UCSD-AML1 (cell line): ENCODE measurements at regions not wholly inside any gene's neighbourhood (a gene's known extent, or its start where the extent isn't known, plus 50 kb on each side); places are given as distances from the start of the nearest gene placed in this dataset.

Source experiments
- DNase-seq: peaks from one replicate; lab custom pipeline; 2025; ENCODE audit not compliant: unreplicated experiment; lab: John Stamatoyannopoulos, UW

- no peak for DNase-seq
Measured at GRCh38 chr7:50209461-50210135, 94.9 kb upstream of the IKZF1 start.

GRCh38 chr7:50208378-50208982, 96.0 kb upstream of the IKZF1 start:
- no peak for DNase-seq

GRCh38 chr7:50207686-50208255, 96.7 kb upstream of the IKZF1 start:
- DNase-seq, result no peak

GRCh38 chr7:50207251-50207564, 97.3 kb upstream of the IKZF1 start:
- DNase-seq, result no peak

GRCh38 chr7:50206453-50207250, 97.9 kb upstream of the IKZF1 start:
- peak; percentile 33 for DNase-seq

GRCh38 chr7:50205011-50205410, 99.5 kb upstream of the IKZF1 start:
- no peak for DNase-seq

GRCh38 chr7:50204581-50204980, 99.9 kb upstream of the IKZF1 start:
- no peak for DNase-seq

- DNase-seq, result no peak
Measured at GRCh38 chr7:50203521-50203920, 101.0 kb upstream of the IKZF1 start.

- no peak for DNase-seq
Measured at GRCh38 chr7:50202052-50202555, 102.4 kb upstream of the IKZF1 start.

- no peak for DNase-seq
Measured at GRCh38 chr7:50199824-50200223, 104.7 kb upstream of the IKZF1 start.

- no peak for DNase-seq
Measured at GRCh38 chr7:50197549-50197948, 104.5 kb upstream of the ZPBP start.

- no peak for DNase-seq
Measured at GRCh38 chr7:50196719-50197118, 103.7 kb upstream of the ZPBP start.

GRCh38 chr7:50190776-50191175, 97.7 kb upstream of the ZPBP start:
- DNase-seq, result no peak

GRCh38 chr7:50189371-50189770, 96.3 kb upstream of the ZPBP start:
- no peak for DNase-seq

GRCh38 chr7:50185951-50186682, 93.1 kb upstream of the ZPBP start:
- no peak for DNase-seq

GRCh38 chr7:50185208-50185607, 92.2 kb upstream of the ZPBP start:
- peak; percentile 41 for DNase-seq

GRCh38 chr7:50184271-50184990, 91.4 kb upstream of the ZPBP start:
- no peak for DNase-seq

GRCh38 chr7:50182759-50183158, 89.7 kb upstream of the ZPBP start:
- DNase-seq, result peak; percentile 46

- DNase-seq, result no peak
Measured at GRCh38 chr7:50181081-50181480, 88.0 kb upstream of the ZPBP start.

- DNase-seq, result no peak
Measured at GRCh38 chr7:50178166-50178565, 85.1 kb upstream of the ZPBP start.
